GM12873 (cell line): ENCODE measurements at regions not wholly inside any gene's neighbourhood (a gene's known extent, or its start where the extent isn't known, plus 50 kb on each side); places are given as distances from the start of the nearest gene placed in this dataset.

Source experiments
- TF ChIP-seq, protein P1 (sequence below): IDR thresholded peaks from 2 replicates; pipeline ENCODE4 v1.5.1; 2012; ENCODE audit warnings: low read depth, mild to moderate bottlenecking, moderate library complexity, low read length, control low read depth; ENCODE audit not compliant: insufficient read depth; ENCODE audit errors: missing control alignments

DNA sequence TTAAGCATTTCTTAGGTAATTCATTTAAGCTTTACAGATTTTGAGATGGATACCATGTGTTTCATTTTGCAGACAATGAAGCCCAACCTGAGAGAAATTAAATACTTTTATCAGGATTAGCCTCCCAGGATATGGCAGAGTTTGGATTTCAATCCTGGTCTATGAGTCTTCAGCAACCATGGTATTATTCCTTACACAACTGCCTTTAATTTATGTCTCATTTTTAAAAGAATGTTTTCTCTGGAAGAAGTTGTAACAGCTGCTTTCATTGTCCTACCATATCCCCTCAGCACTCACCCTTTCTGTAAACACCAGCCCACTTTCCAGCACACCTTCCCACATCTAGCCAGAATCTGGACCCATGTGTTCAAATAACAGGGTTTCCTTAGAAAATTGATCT, 863.7 kb upstream of the VRK2 start:
- TF ChIP-seq, protein P1, sequence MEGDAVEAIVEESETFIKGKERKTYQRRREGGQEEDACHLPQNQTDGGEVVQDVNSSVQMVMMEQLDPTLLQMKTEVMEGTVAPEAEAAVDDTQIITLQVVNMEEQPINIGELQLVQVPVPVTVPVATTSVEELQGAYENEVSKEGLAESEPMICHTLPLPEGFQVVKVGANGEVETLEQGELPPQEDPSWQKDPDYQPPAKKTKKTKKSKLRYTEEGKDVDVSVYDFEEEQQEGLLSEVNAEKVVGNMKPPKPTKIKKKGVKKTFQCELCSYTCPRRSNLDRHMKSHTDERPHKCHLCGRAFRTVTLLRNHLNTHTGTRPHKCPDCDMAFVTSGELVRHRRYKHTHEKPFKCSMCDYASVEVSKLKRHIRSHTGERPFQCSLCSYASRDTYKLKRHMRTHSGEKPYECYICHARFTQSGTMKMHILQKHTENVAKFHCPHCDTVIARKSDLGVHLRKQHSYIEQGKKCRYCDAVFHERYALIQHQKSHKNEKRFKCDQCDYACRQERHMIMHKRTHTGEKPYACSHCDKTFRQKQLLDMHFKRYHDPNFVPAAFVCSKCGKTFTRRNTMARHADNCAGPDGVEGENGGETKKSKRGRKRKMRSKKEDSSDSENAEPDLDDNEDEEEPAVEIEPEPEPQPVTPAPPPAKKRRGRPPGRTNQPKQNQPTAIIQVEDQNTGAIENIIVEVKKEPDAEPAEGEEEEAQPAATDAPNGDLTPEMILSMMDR = no peak

DNA sequence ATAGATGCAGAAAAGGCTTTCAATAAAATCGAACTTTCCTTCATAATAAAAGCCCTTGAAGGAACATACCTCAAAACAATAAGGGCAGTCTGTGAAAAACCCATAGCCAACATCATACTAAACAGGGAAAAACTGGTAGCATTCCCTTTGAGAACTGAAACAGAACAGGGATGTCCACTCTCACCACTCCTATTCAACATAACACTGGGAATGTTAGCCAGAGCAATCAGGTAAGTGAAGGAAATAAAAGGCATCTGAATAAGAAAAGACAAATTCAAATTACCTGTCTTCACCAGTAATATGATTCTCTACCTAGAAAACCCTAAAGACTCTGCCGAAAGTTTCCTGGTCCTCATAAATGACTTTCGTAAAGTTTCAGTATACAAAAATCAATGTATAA, 861.0 kb upstream of the VRK2 start:
- TF ChIP-seq, protein P1 = no peak

DNA sequence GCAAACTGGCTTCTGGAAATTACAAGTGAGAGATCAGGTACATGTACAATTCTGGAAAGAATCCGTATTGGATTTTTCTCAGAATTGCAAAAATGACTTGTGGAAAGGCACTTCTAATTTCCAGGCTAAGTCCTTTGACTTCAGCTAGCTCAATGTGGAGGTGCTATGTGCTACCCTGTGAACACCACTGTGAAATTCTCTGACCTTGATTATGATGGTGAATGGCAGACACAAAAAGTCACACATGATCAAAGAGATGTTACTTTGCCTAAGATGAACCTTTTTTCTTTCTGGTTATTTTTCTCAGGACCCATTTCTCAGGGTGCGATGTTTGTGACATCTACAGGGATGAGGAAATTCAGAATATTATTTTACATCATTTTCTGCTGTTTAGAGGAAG, 856.6 kb upstream of the VRK2 start:
- TF ChIP-seq, protein P1 = no peak

DNA sequence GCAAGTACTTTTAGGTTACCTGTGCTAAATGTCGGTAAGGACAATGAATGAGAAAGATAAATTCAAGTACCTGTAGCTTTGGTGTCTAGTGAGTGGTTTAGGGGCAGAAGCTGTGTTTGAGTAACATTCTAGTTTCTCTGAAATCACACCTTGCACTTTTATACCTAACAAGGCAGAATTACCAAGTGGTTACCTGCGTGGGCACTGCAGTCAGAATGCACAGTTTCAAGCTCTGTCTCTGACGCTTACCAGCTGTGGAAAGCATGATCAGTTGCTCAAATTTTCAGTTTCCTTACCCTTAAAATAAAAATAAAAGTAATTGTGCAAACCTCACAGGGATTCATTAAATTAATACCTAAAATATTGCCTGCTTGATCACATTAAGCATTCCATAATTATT, 846.9 kb upstream of the VRK2 start:
- TF ChIP-seq, protein P1 = no peak

DNA sequence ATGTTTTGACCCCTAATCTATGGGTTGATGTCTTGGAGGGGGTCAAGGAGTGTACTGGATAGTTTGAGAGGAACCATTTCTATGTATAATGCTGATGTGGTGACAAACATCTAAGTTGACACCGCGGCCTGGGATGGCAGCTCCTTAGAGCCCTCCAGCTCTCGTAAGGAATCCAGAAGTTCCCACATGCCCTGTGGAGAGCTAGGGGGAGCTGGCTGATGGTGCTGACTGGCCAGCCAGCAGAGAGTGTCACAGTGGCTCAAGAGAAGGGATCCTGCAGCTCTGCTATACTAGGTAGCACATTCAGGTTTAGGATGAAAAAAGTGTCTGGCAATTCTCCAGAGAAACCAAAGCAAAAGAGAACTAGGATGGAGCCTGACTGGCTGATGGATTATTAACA, 842.2 kb upstream of the VRK2 start:
- TF ChIP-seq, protein P1 = no peak

DNA sequence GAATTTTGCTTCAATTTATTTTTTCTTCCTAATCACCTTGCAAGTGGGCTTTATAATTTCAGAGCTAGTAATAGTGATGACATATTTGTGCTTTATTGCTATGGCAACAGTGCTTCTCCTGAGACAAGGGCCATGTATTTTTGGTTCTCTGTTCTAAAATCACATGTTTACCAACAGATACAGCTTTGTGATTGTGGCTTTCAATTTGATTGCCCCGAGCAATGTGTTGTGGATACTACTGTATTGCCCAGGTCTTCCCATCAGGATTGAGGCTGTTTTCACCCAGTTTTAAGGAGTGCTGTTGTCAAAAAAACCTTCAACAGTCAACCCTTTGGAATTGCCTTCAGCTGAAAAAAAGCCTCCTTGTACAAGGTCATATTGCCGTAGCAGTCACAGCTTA, 841.4 kb upstream of the VRK2 start:
- TF ChIP-seq, protein P1 = no peak

DNA sequence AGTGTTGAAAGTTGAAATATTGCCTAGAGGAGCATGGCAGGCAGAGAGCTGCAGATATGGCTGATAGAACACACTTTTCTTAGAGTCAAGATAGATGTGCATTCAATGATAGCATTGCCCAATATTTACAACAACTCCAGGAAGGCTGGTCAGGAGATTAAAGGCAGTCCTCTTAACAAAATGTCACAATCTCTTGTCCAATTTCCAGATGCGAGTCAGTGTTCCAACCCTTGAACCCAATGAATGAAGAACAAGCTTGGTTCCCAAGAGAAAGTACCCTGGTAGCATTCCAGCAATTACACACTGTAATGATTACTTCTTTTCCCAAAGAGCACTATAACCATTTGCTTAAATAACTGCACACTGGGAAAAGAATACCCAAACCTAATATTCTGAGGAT, 839.4 kb upstream of the VRK2 start:
- TF ChIP-seq, protein P1 = no peak

DNA sequence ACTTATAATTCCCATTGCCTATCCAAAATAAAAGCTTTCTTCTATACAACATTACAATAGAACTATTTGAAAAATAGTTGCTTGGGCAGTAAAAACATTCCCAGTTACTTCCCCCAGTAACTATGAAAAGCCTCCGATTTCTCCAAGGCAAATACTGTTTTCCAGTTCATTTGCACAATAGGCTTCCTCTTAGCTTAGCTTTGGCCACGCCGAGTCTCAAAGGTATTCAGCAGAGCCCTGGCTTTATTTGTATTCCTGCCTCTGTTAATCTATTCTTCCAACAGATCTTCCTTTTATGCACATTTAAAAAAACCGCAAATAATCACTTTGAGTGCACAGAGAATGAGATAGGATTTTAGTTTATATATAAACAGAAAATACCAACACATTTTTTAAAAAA, 836.8 kb upstream of the VRK2 start:
- TF ChIP-seq, protein P1 = no peak
